ENCODE measurements at regions not wholly inside any gene's neighbourhood (a gene's known extent, or its start where the extent isn't known, plus 50 kb on each side); places are given as distances from the start of the nearest gene placed in this dataset.

- H3K27ac ChIP-seq (ENCODE audit: low read depth in 2 of 2, low read length in 1 of 2): no peak overlapping the region
- H3K36me3 ChIP-seq (ENCODE audit: control insufficient read depth in 2 of 2, insufficient read depth in 2 of 2, low read length in 1 of 2): no peaks in the 10 kb centered on the region
- no peaks in the 10 kb centered on the region for H3K4me1 ChIP-seq (ENCODE audit: control insufficient read depth in 2 of 2, insufficient read depth in 2 of 2, low read length in 1 of 2)
- no peaks in the 10 kb centered on the region for H3K27me3 ChIP-seq (ENCODE audit: control insufficient read depth in 1 of 2, insufficient read depth in 2 of 2, low read length in 2 of 2)
- no peaks in the 10 kb centered on the region for H3K9me3 ChIP-seq (ENCODE audit: control insufficient read depth in 2 of 2, insufficient read depth in 1 of 2, low read depth in 1 of 2, low read length in 1 of 2)
- WGBS, 2 donors: 29 to 77% methylated on average over 2 of the region's 2 CpGs
- no peak overlapping the region for H3K4me3 ChIP-seq (ENCODE audit: low read depth in 1 of 2, low read length in 2 of 2)
These were observed 215.0 kb upstream of the TAS2R1 start for GRCh38 chr5:9845185-9845584.

- Histone ChIP-seq H3K4me3 (ENCODE audit: low read depth in 1 of 2, low read length in 2 of 2) (no peak overlapping the region), H3K9me3 (ENCODE audit: control insufficient read depth in 2 of 2, insufficient read depth in 1 of 2, low read depth in 1 of 2, low read length in 1 of 2) (no peaks in the 10 kb centered on the region), H3K4me1 (ENCODE audit: control insufficient read depth in 2 of 2, insufficient read depth in 2 of 2, low read length in 1 of 2) (no peaks in the 10 kb centered on the region), H3K36me3 (ENCODE audit: control insufficient read depth in 2 of 2, insufficient read depth in 2 of 2, low read length in 1 of 2) (no peaks in the 10 kb centered on the region), H3K27ac (ENCODE audit: low read depth in 2 of 2, low read length in 1 of 2) (no peak overlapping the region), H3K27me3 (ENCODE audit: control insufficient read depth in 1 of 2, insufficient read depth in 2 of 2, low read length in 2 of 2) (no peaks in the 10 kb centered on the region)
- WGBS, 2 donors: 65 to 75% methylated on average over 2 of the region's 2 CpGs
These were observed 211.5 kb upstream of the TAS2R1 start for GRCh38 chr5:9841516-9842170.

- Histone ChIP-seq H3K36me3 (ENCODE audit: control insufficient read depth in 2 of 2, insufficient read depth in 2 of 2, low read length in 1 of 2) (no peaks in the 10 kb centered on the region), H3K27me3 (ENCODE audit: control insufficient read depth in 1 of 2, insufficient read depth in 2 of 2, low read length in 2 of 2) (no peaks in the 10 kb centered on the region), H3K4me3 (ENCODE audit: low read depth in 1 of 2, low read length in 2 of 2) (no peak overlapping the region), H3K4me1 (ENCODE audit: control insufficient read depth in 2 of 2, insufficient read depth in 2 of 2, low read length in 1 of 2) (no peaks in the 10 kb centered on the region), H3K27ac (ENCODE audit: low read depth in 2 of 2, low read length in 1 of 2) (no peak overlapping the region), H3K9me3 (ENCODE audit: control insufficient read depth in 2 of 2, insufficient read depth in 1 of 2, low read depth in 1 of 2, low read length in 1 of 2) (no peaks in the 10 kb centered on the region)
- 59 to 65% methylated on average over 7 of the region's 7 CpGs for WGBS, 2 donors
These were observed 208.8 kb upstream of the TAS2R1 start for GRCh38 chr5:9838916-9839315.

GRCh38 chr5:9834871-9835770, 205.0 kb upstream of the TAS2R1 start:
- WGBS, 2 donors: 22 to 28% methylated on average over 9 of the region's 9 CpGs
- Histone ChIP-seq H3K27ac (ENCODE audit: low read depth in 2 of 2, low read length in 1 of 2) (no peak overlapping the region), H3K4me3 (ENCODE audit: low read depth in 1 of 2, low read length in 2 of 2) (no peak overlapping the region), H3K9me3 (ENCODE audit: control insufficient read depth in 2 of 2, insufficient read depth in 1 of 2, low read depth in 1 of 2, low read length in 1 of 2) (no peaks in the 10 kb centered on the region), H3K36me3 (ENCODE audit: control insufficient read depth in 2 of 2, insufficient read depth in 2 of 2, low read length in 1 of 2) (no peaks in the 10 kb centered on the region), H3K27me3 (ENCODE audit: control insufficient read depth in 1 of 2, insufficient read depth in 2 of 2, low read length in 2 of 2) (no peaks in the 10 kb centered on the region), H3K4me1 (ENCODE audit: control insufficient read depth in 2 of 2, insufficient read depth in 2 of 2, low read length in 1 of 2) (no peaks in the 10 kb centered on the region)

- H3K4me1 ChIP-seq (ENCODE audit: control insufficient read depth in 2 of 2, insufficient read depth in 2 of 2, low read length in 1 of 2): no peaks in the 10 kb centered on the region
- no peaks in the 10 kb centered on the region for H3K36me3 ChIP-seq (ENCODE audit: control insufficient read depth in 2 of 2, insufficient read depth in 2 of 2, low read length in 1 of 2)
- WGBS, 2 donors: 72 to 77% methylated on average over 6 of the region's 6 CpGs
- no peak overlapping the region for H3K27ac ChIP-seq (ENCODE audit: low read depth in 2 of 2, low read length in 1 of 2)
- H3K27me3 ChIP-seq (ENCODE audit: control insufficient read depth in 1 of 2, insufficient read depth in 2 of 2, low read length in 2 of 2): no peaks in the 10 kb centered on the region
- H3K9me3 ChIP-seq (ENCODE audit: control insufficient read depth in 2 of 2, insufficient read depth in 1 of 2, low read depth in 1 of 2, low read length in 1 of 2): no peaks in the 10 kb centered on the region
- no peak overlapping the region for H3K4me3 ChIP-seq (ENCODE audit: low read depth in 1 of 2, low read length in 2 of 2)
These were observed 203.7 kb upstream of the TAS2R1 start for GRCh38 chr5:9833871-9834270.

- H3K27ac ChIP-seq (ENCODE audit: low read depth in 2 of 2, low read length in 1 of 2): no peak overlapping the region
- no peaks in the 10 kb centered on the region for H3K9me3 ChIP-seq (ENCODE audit: control insufficient read depth in 2 of 2, insufficient read depth in 1 of 2, low read depth in 1 of 2, low read length in 1 of 2)
- no peaks in the 10 kb centered on the region for H3K4me1 ChIP-seq (ENCODE audit: control insufficient read depth in 2 of 2, insufficient read depth in 2 of 2, low read length in 1 of 2)
- no peaks in the 10 kb centered on the region for H3K36me3 ChIP-seq (ENCODE audit: control insufficient read depth in 2 of 2, insufficient read depth in 2 of 2, low read length in 1 of 2)
- H3K4me3 ChIP-seq (ENCODE audit: low read depth in 1 of 2, low read length in 2 of 2): no peak overlapping the region
- H3K27me3 ChIP-seq (ENCODE audit: control insufficient read depth in 1 of 2, insufficient read depth in 2 of 2, low read length in 2 of 2): no peaks in the 10 kb centered on the region
- WGBS, 2 donors: 63 to 74% methylated on average over 5 of the region's 5 CpGs
These were observed 202.8 kb upstream of the TAS2R1 start for GRCh38 chr5:9832921-9833320.

GRCh38 chr5:9831823-9832222, 201.7 kb upstream of the TAS2R1 start:
- Histone ChIP-seq H3K4me1 (ENCODE audit: control insufficient read depth in 2 of 2, insufficient read depth in 2 of 2, low read length in 1 of 2) (no peaks in the 10 kb centered on the region), H3K27ac (ENCODE audit: low read depth in 2 of 2, low read length in 1 of 2) (no peak overlapping the region), H3K36me3 (ENCODE audit: control insufficient read depth in 2 of 2, insufficient read depth in 2 of 2, low read length in 1 of 2) (no peaks in the 10 kb centered on the region), H3K9me3 (ENCODE audit: control insufficient read depth in 2 of 2, insufficient read depth in 1 of 2, low read depth in 1 of 2, low read length in 1 of 2) (no peaks in the 10 kb centered on the region), H3K4me3 (ENCODE audit: low read depth in 1 of 2, low read length in 2 of 2) (no peak overlapping the region), H3K27me3 (ENCODE audit: control insufficient read depth in 1 of 2, insufficient read depth in 2 of 2, low read length in 2 of 2) (no peaks in the 10 kb centered on the region)
- 83 to 85% methylated on average over 6 of the region's 6 CpGs for WGBS, 2 donors

GRCh38 chr5:9830184-9830583, 200.0 kb upstream of the TAS2R1 start:
- no peaks in the 10 kb centered on the region for H3K4me1 ChIP-seq (ENCODE audit: control insufficient read depth in 2 of 2, insufficient read depth in 2 of 2, low read length in 1 of 2)
- H3K27me3 ChIP-seq (ENCODE audit: control insufficient read depth in 1 of 2, insufficient read depth in 2 of 2, low read length in 2 of 2): no peaks in the 10 kb centered on the region
- H3K27ac ChIP-seq (ENCODE audit: low read depth in 2 of 2, low read length in 1 of 2): no peak overlapping the region
- no peaks in the 10 kb centered on the region for H3K9me3 ChIP-seq (ENCODE audit: control insufficient read depth in 2 of 2, insufficient read depth in 1 of 2, low read depth in 1 of 2, low read length in 1 of 2)
- no peaks in the 10 kb centered on the region for H3K36me3 ChIP-seq (ENCODE audit: control insufficient read depth in 2 of 2, insufficient read depth in 2 of 2, low read length in 1 of 2)
- no peak overlapping the region for H3K4me3 ChIP-seq (ENCODE audit: low read depth in 1 of 2, low read length in 2 of 2)

GRCh38 chr5:9829621-9830020, 199.5 kb upstream of the TAS2R1 start:
- no peaks in the 10 kb centered on the region for H3K36me3 ChIP-seq (ENCODE audit: control insufficient read depth in 2 of 2, insufficient read depth in 2 of 2, low read length in 1 of 2)
- H3K4me1 ChIP-seq (ENCODE audit: control insufficient read depth in 2 of 2, insufficient read depth in 2 of 2, low read length in 1 of 2): no peaks in the 10 kb centered on the region
- H3K9me3 ChIP-seq (ENCODE audit: control insufficient read depth in 2 of 2, insufficient read depth in 1 of 2, low read depth in 1 of 2, low read length in 1 of 2): no peaks in the 10 kb centered on the region
- H3K27ac ChIP-seq (ENCODE audit: low read depth in 2 of 2, low read length in 1 of 2): no peak overlapping the region
- no peak overlapping the region for H3K4me3 ChIP-seq (ENCODE audit: low read depth in 1 of 2, low read length in 2 of 2)
- no peaks in the 10 kb centered on the region for H3K27me3 ChIP-seq (ENCODE audit: control insufficient read depth in 1 of 2, insufficient read depth in 2 of 2, low read length in 2 of 2)
- 76 to 77% methylated on average over 2 of the region's 2 CpGs for WGBS, 2 donors

Data from esophagus (tissue), 2 donors.